SK-N-SH (cell line): ENCODE measurements at regions not wholly inside any gene's neighbourhood (a gene's known extent, or its start where the extent isn't known, plus 50 kb on each side); places are given as distances from the start of the nearest gene placed in this dataset.

Experiments
- CTCF ChIA-PET: fragments of 300-600, 350-600 bp; formaldehyde crosslinking; extraction: SDS; loops from one replicate; lab custom pipeline; 2021; lab: Yijun Ruan, JAX
- POLR2A ChIA-PET: fragments of 350-600 bp; sonication (Branson Sonifier 250); formaldehyde crosslinking; extraction: SDS; loops from one replicate; lab custom pipeline; 2020; ENCODE audit warnings: antibody characterized with exemption, inconsistent platforms; lab: Yijun Ruan, JAX
- DNase-seq: peaks from one replicate; pipeline ENCODE4 v3.0.0; 2012
- H2AFZ ChIP-seq: fragments of 200-600 bp; sonication (generic); 2 replicates; pipeline ENCODE4 v1.8.1; 2016; ENCODE audit warnings: antibody characterized with exemption, mild to moderate bottlenecking, low read depth
- H3F3A ChIP-seq: fragments of 200-600 bp; sonication (generic); replicated peaks from 2 replicates; pipeline ENCODE3; 2016; ENCODE audit warnings: antibody characterized with exemption, mild to moderate bottlenecking; ENCODE audit not compliant: insufficient read depth
- H3K27ac ChIP-seq, 2 experiments: fragments of 200-500 bp in 1 of 2; fragments of 200-600 bp in 1 of 2; sonication (Bioruptor generic) in 1 of 2; sonication (generic), shearing (Covaris generic) in 1 of 2; 2 replicates each; pipeline versions ENCODE4 v1.5.1 to v1.6.1; 2014 to 2016; ENCODE audit warnings: low read depth in 2 of 2, inconsistent platforms in 1 of 2, low read length in 1 of 2, mild to moderate bottlenecking in 1 of 2, mixed read lengths in 1 of 2
- H3K27me3 ChIP-seq: fragments of 200-600 bp; sonication (generic), shearing (Covaris generic); 2 replicates; pipeline ENCODE4 v1.6.1; 2016; ENCODE audit warnings: mixed run types; ENCODE audit not compliant: insufficient read depth
- H3K36me3 ChIP-seq, 2 experiments: fragments of 200-500 bp in 1 of 2; fragments of 200-600 bp in 1 of 2; sonication (Bioruptor generic) in 1 of 2; sonication (generic) in 1 of 2; replicated peaks in 1 of 2; 2 replicates each; pipeline versions ENCODE3 to v1.5.1; 2014 to 2016; ENCODE audit warnings: low read length in 1 of 2, mild to moderate bottlenecking in 1 of 2; ENCODE audit not compliant: insufficient read depth in 2 of 2, control insufficient read depth in 1 of 2
- H3K4me1 ChIP-seq, 2 experiments: fragments of 200-500 bp in 1 of 2; fragments of 200-600 bp in 1 of 2; sonication (Bioruptor generic) in 1 of 2; sonication (generic), shearing (Covaris generic) in 1 of 2; 2 replicates each; pipeline versions ENCODE4 v1.5.1 to v1.6.1; 2014 to 2016; ENCODE audit warnings: low read depth in 1 of 2, low read length in 1 of 2, mixed run types in 1 of 2; ENCODE audit not compliant: insufficient read depth in 2 of 2, control insufficient read depth in 1 of 2
- H3K4me2 ChIP-seq: fragments of 200-600 bp; sonication (generic), shearing (Covaris generic); 2 replicates; pipeline ENCODE4 v1.6.1; 2017; ENCODE audit warnings: mixed run types
- H3K4me3 ChIP-seq, 2 experiments: fragments of 200-500 bp in 1 of 2; fragments of 200-600 bp in 1 of 2; sonication (Bioruptor generic) in 1 of 2; sonication (generic), shearing (Covaris generic) in 1 of 2; 2 replicates each; pipeline versions ENCODE4 v1.5.1 to v1.8.1; 2014 to 2016; ENCODE audit warnings: low read depth in 2 of 2, inconsistent platforms in 1 of 2, low read length in 1 of 2, mild to moderate bottlenecking in 1 of 2, mixed read lengths in 1 of 2, moderate library complexity in 1 of 2
- H3K79me2 ChIP-seq: fragments of 200-600 bp; sonication (generic); 2 replicates; pipeline ENCODE4 v1.8.1; 2017; ENCODE audit warnings: mild to moderate bottlenecking; ENCODE audit not compliant: insufficient read depth
- H3K9ac ChIP-seq: fragments of 200-600 bp; sonication (generic); 2 replicates; pipeline ENCODE4 v1.6.1; 2017; ENCODE audit warnings: mixed run types
- H3K9me2 ChIP-seq: fragments of 200-600 bp; sonication (generic); 2 replicates; pipeline ENCODE4 v1.6.1; 2017; ENCODE audit warnings: mixed run types
- H3K9me3 ChIP-seq: fragments of 200-600 bp; sonication (generic); 2 replicates; pipeline ENCODE4 v1.6.1; 2017; ENCODE audit warnings: mixed run types, mild to moderate bottlenecking, moderate library complexity
- H4K20me1 ChIP-seq: fragments of 200-600 bp; sonication (generic); 2 replicates; pipeline ENCODE4 v1.6.1; 2017; ENCODE audit warnings: mild to moderate bottlenecking, mixed run types; ENCODE audit not compliant: insufficient read depth
- CHD2 ChIP-seq: fragments of 150-350 bp; IDR thresholded peaks from 2 replicates; pipeline ENCODE4 v1.6.1; 2018; ENCODE audit warnings: low read length; ENCODE audit not compliant: partially characterized antibody
- EP300 ChIP-seq, 2 experiments: IDR thresholded peaks; 2 replicates each; pipeline versions ENCODE4 v1.4.0 to v1.6.1; 2012; ENCODE audit warnings: borderline replicate concordance in 1 of 2, low read depth in 1 of 2, low read length in 1 of 2
- EZH2phosphoT487 ChIP-seq: fragments of 200-600 bp; sonication (generic); IDR thresholded peaks from 2 replicates; pipeline ENCODE4 v1.6.1; 2017; ENCODE audit warnings: low read depth, mixed run types, mild to moderate bottlenecking, antibody characterized with exemption, moderate library complexity, borderline replicate concordance
- FOSL2 ChIP-seq: IDR thresholded peaks from 2 replicates; pipeline ENCODE4 v1.4.0; 2012; ENCODE audit warnings: low read depth, mild to moderate bottlenecking, moderate library complexity, borderline replicate concordance
- FOXJ3 ChIP-seq: sonication (generic); formaldehyde crosslinking; IDR thresholded peaks from 2 replicates; pipeline ENCODE4 v1.5.1; 2020; ENCODE audit warnings: mild to moderate bottlenecking, missing genetic modification reagents
- GATA2 ChIP-seq: sonication (generic); formaldehyde crosslinking; IDR thresholded peaks from 2 replicates; pipeline ENCODE4 v1.5.0; 2020; ENCODE audit warnings: mild to moderate bottlenecking, missing genetic modification reagents
- IRF3 ChIP-seq: fragments of 150-350 bp; IDR thresholded peaks from 2 replicates; pipeline ENCODE4 v1.6.1; 2016; ENCODE audit warnings: mild to moderate bottlenecking, low read depth, low read length
- JUND ChIP-seq: IDR thresholded peaks from 2 replicates; pipeline ENCODE4 v1.4.0; 2012
- MEF2A ChIP-seq: IDR thresholded peaks from 2 replicates; pipeline ENCODE4 v1.4.0; 2012; ENCODE audit warnings: low read depth, borderline replicate concordance
- MXI1 ChIP-seq: IDR thresholded peaks from 2 replicates; pipeline ENCODE4 v1.6.1; 2012; ENCODE audit warnings: mild to moderate bottlenecking, low read depth, low read length, improper control_type of control experiment
- NFIC ChIP-seq: IDR thresholded peaks from 2 replicates; pipeline ENCODE4 v1.4.0; 2012; ENCODE audit warnings: borderline replicate concordance
- NRF1 ChIP-seq: IDR thresholded peaks from 2 replicates; pipeline ENCODE4 v1.6.1; 2012; ENCODE audit warnings: low read depth, mild to moderate bottlenecking, low read length
- POLR2AphosphoS5 ChIP-seq: IDR thresholded peaks from 2 replicates; pipeline ENCODE4 v1.6.1; 2012; ENCODE audit warnings: low read depth, low read length
- RAD21 ChIP-seq: IDR thresholded peaks from 2 replicates; pipeline ENCODE4 v1.6.1; 2012; ENCODE audit warnings: mild to moderate bottlenecking, low read length
- REST ChIP-seq: IDR thresholded peaks from 2 replicates; pipeline ENCODE4 v1.6.1; 2012; ENCODE audit warnings: mild to moderate bottlenecking, low read depth, low read length, moderate library complexity
- RFX5 ChIP-seq: IDR thresholded peaks from 2 replicates; pipeline ENCODE4 v1.6.1; 2012; ENCODE audit warnings: mild to moderate bottlenecking, improper control_type of control experiment, low read length
- RXRA ChIP-seq: IDR thresholded peaks from 2 replicates; pipeline ENCODE4 v1.4.0; 2012; ENCODE audit warnings: low read depth, mild to moderate bottlenecking, borderline replicate concordance
- SIN3A ChIP-seq: IDR thresholded peaks from 2 replicates; pipeline ENCODE4 v1.6.1; 2012; ENCODE audit warnings: low read depth, mild to moderate bottlenecking, low read length, moderate library complexity, borderline replicate concordance
- SMC3 ChIP-seq: IDR thresholded peaks from 2 replicates; pipeline ENCODE4 v1.6.1; 2012; ENCODE audit warnings: low read depth, low read length, improper control_type of control experiment
- TAF1 ChIP-seq: IDR thresholded peaks from 2 replicates; pipeline ENCODE4 v1.6.1; 2012; ENCODE audit warnings: low read depth, mild to moderate bottlenecking, low read length, moderate library complexity, borderline replicate concordance
- WGBS: methylation state at CpG from one replicate; pipeline ENCODE4 v1.1.6; 2017; ENCODE audit warnings: low lambda C conversion rate; 5-methylcytosine and 5-hydroxymethylcytosine counted together
- TF ChIP-seq, protein P1 (sequence below): fragments of 200-600 bp; sonication (generic); IDR thresholded peaks from 2 replicates; pipeline ENCODE4 v1.6.1; 2017; ENCODE audit warnings: antibody characterized with exemption, mild to moderate bottlenecking, moderate library complexity
- TF ChIP-seq, protein P2 (sequence below): IDR thresholded peaks from 2 replicates; pipeline ENCODE4 v1.4.0; 2012; ENCODE audit warnings: low read depth, borderline replicate concordance

DNA sequence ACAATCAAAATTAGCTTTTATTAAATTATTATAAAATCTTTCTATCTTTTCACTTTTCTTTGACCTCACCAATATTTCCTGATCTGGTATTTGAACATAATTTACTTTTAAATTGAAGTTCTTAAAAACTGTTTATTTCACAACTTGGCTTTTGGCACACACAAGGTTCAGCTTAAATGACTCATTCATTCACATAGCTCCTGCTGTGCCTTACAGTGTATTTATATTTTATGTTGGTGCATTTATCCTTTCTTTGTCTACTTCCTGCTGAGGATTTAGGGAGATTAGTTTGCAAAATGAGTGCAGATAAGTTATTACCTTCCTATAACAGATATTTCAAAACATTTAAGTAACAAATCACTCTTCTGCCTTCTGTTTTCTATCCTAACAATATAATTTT, 430.6 kb downstream of the DTHD1 start:
- Histone ChIP-seq H3K36me3 (no peaks in the 10 kb centered on the region), H4K20me1 (no peaks in the 10 kb centered on the region), H3F3A (no peaks in the 10 kb centered on the region), H3K4me1 (no peaks in the 10 kb centered on the region), H3K79me2 (no peaks in the 10 kb centered on the region), H2AFZ (no peak overlapping the region), H3K9me2 (no peaks in the 10 kb centered on the region), H3K9ac (no peak overlapping the region), H3K4me3 (no peak overlapping the region), H3K9me3 (no peaks in the 10 kb centered on the region), H3K27me3 (no peaks in the 10 kb centered on the region), H3K4me2 (no peak overlapping the region), H3K27ac (no peak overlapping the region)
- CTCF ChIA-PET: no interaction called here
- DNase-seq: no peak
- TF ChIP-seq NFIC: no peak
- no peak for TF ChIP-seq CHD2
- no peak for TF ChIP-seq FOXJ3
- no peak for TF ChIP-seq RXRA
- no peak for TF ChIP-seq JUND
- TF ChIP-seq POLR2AphosphoS5: no peak
- TF ChIP-seq GATA2: no peak
- TF ChIP-seq NRF1: no peak
- TF ChIP-seq SIN3A: no peak
- no peak for TF ChIP-seq TAF1
- no peak for TF ChIP-seq IRF3
- TF ChIP-seq SMC3: no peak
- no peak for TF ChIP-seq FOSL2
- no peak for TF ChIP-seq RAD21
- TF ChIP-seq, protein P1, sequence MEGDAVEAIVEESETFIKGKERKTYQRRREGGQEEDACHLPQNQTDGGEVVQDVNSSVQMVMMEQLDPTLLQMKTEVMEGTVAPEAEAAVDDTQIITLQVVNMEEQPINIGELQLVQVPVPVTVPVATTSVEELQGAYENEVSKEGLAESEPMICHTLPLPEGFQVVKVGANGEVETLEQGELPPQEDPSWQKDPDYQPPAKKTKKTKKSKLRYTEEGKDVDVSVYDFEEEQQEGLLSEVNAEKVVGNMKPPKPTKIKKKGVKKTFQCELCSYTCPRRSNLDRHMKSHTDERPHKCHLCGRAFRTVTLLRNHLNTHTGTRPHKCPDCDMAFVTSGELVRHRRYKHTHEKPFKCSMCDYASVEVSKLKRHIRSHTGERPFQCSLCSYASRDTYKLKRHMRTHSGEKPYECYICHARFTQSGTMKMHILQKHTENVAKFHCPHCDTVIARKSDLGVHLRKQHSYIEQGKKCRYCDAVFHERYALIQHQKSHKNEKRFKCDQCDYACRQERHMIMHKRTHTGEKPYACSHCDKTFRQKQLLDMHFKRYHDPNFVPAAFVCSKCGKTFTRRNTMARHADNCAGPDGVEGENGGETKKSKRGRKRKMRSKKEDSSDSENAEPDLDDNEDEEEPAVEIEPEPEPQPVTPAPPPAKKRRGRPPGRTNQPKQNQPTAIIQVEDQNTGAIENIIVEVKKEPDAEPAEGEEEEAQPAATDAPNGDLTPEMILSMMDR: no peak
- POLR2A ChIA-PET: no interaction called here

- no peak overlapping the region for H3K9ac ChIP-seq
- CTCF ChIA-PET: no interaction called here
- TF ChIP-seq RFX5 (no peak), IRF3 (no peak), REST (no peak), EP300 (IDR thresholded peaks at IDR 0.05; ENCODE audit: borderline replicate concordance in 1 of 2, low read depth in 1 of 2, low read length in 1 of 2) (no peak), RAD21 (no peak), MXI1 (no peak), MEF2A (no peak), SIN3A (no peak), EZH2phosphoT487 (no peak), GATA2 (no peak)
- TF ChIP-seq, protein P2, sequence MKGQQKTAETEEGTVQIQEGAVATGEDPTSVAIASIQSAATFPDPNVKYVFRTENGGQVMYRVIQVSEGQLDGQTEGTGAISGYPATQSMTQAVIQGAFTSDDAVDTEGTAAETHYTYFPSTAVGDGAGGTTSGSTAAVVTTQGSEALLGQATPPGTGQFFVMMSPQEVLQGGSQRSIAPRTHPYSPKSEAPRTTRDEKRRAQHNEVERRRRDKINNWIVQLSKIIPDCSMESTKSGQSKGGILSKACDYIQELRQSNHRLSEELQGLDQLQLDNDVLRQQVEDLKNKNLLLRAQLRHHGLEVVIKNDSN: no peak
Observed at GRCh38 chr4:36716874-36717273, 435.5 kb downstream of the DTHD1 start.

More at GRCh38 chr4:36716874-36717273, 435.5 kb downstream of the DTHD1 start:
- H4K20me1 ChIP-seq: no peaks in the 10 kb centered on the region
- WGBS: 5% methylated on average over 4 of the region's 4 CpGs
- no peaks in the 10 kb centered on the region for H3K79me2 ChIP-seq
- POLR2A ChIA-PET: no interaction called here
- H3K27ac ChIP-seq: no peak overlapping the region
- H3K27me3 ChIP-seq: no peaks in the 10 kb centered on the region
- no peaks in the 10 kb centered on the region for H3F3A ChIP-seq
- H3K9me3 ChIP-seq: no peaks in the 10 kb centered on the region
- H3K36me3 ChIP-seq: no peaks in the 10 kb centered on the region
- no peaks in the 10 kb centered on the region for H3K4me1 ChIP-seq
- no peak overlapping the region for H3K4me2 ChIP-seq
- no peaks in the 10 kb centered on the region for H3K9me2 ChIP-seq
- DNase-seq: no peak
- no peak overlapping the region for H2AFZ ChIP-seq
- no peak overlapping the region for H3K4me3 ChIP-seq
